BE2C (cell line): ENCODE measurements at regions not wholly inside any gene's neighbourhood (a gene's known extent, or its start where the extent isn't known, plus 50 kb on each side); places are given as distances from the start of the nearest gene placed in this dataset.

ENCODE experiments used
- DNase-seq: peaks from one replicate; pipeline ENCODE4 v3.0.0-alpha.2; 2020
- H3K27me3 ChIP-seq: fragments of 250-450 bp; sonication (Bioruptor Pico); 2 replicates; pipeline ENCODE4 v1.5.1; 2020; ENCODE audit warnings: mild to moderate bottlenecking
- H3K36me3 ChIP-seq: fragments of 250-450 bp; sonication (Bioruptor Pico); 2 replicates; pipeline ENCODE4 v1.5.1; 2020; ENCODE audit warnings: mild to moderate bottlenecking
- H3K4me1 ChIP-seq: fragments of 250-450 bp; sonication (Bioruptor Pico); 2 replicates; pipeline ENCODE4 v1.5.1; 2020
- H3K4me3 ChIP-seq: 2 replicates; pipeline ENCODE4 v1.5.1; 2011; ENCODE audit warnings: low read depth, low read length
- H3K9me3 ChIP-seq: fragments of 250-450 bp; sonication (Bioruptor Pico); 2 replicates; pipeline ENCODE4 v1.5.1; 2020
- TF ChIP-seq, protein P1 (sequence below): IDR thresholded peaks from 2 replicates; pipeline ENCODE4 v1.5.1; 2012; ENCODE audit warnings: mild to moderate bottlenecking, low read depth, low read length

DNA sequence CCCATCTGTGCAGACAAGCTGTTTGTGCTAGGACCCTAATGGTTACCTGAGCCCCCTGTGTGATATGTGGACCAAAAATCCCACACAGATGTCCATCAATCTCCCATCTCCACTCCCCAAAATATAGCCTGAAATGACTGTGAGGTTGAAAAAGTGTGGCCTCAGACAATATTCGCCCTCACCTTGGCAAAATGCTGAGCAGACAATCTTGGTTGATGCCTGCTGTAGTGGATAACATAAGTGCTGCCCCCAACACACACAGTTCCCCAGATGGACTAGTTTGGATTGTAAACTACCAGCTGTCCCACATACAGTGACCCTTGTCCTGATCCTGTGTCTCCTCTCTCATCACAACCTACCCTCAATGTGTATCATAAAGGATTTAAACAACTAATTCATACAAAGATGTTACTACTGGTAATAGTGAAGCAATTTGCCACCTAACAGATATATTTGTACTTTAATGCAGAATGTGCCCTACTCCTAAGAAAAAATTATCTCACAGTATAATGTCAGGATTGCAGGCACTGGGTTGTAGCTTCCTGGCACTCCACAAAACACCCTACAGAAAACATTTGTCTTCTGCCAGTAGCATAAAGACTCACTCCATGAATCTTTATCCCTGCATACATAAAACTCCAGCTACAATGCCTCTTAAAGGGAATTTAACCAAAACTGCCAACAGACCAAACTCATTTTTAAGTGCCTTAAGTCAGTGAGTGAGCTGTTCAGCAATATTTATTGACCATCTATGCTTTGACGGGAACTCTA is 161.6 kb downstream of the FBXO15 start:
- H3K27me3 ChIP-seq = no peaks in the 10 kb centered on the region
- H3K4me1 ChIP-seq = no peaks in the 10 kb centered on the region
- H3K36me3 ChIP-seq = no peaks in the 10 kb centered on the region
- no peak overlapping the region for H3K4me3 ChIP-seq
- TF ChIP-seq, protein P1, sequence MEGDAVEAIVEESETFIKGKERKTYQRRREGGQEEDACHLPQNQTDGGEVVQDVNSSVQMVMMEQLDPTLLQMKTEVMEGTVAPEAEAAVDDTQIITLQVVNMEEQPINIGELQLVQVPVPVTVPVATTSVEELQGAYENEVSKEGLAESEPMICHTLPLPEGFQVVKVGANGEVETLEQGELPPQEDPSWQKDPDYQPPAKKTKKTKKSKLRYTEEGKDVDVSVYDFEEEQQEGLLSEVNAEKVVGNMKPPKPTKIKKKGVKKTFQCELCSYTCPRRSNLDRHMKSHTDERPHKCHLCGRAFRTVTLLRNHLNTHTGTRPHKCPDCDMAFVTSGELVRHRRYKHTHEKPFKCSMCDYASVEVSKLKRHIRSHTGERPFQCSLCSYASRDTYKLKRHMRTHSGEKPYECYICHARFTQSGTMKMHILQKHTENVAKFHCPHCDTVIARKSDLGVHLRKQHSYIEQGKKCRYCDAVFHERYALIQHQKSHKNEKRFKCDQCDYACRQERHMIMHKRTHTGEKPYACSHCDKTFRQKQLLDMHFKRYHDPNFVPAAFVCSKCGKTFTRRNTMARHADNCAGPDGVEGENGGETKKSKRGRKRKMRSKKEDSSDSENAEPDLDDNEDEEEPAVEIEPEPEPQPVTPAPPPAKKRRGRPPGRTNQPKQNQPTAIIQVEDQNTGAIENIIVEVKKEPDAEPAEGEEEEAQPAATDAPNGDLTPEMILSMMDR = no peak
- H3K9me3 ChIP-seq = no peaks in the 10 kb centered on the region
- no peak for DNase-seq

DNA sequence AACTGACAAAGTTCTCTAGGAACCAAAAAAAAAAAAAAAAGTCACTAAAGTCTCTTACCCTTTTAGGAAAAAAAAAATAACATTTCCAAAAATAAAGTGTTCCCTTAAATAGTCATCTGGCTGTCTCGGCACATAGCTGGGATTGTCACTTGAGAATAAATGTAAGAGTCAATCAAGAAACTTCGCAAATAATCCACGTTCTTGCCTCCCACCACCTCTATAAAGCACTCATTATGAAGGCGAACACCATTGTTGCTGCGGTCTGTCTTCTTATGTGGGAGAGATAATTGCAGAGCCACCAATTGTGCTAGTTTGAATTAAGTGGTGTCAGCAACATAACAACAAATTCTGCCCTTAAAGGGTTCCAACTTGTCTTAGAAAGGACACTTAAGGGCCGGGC is 163.7 kb downstream of the FBXO15 start:
- no peak for DNase-seq
- no peaks in the 10 kb centered on the region for H3K27me3 ChIP-seq
- no peaks in the 10 kb centered on the region for H3K4me1 ChIP-seq
- no peaks in the 10 kb centered on the region for H3K9me3 ChIP-seq
- no peaks in the 10 kb centered on the region for H3K36me3 ChIP-seq
- H3K4me3 ChIP-seq = no peak overlapping the region
- TF ChIP-seq, protein P1 = no peak

DNA sequence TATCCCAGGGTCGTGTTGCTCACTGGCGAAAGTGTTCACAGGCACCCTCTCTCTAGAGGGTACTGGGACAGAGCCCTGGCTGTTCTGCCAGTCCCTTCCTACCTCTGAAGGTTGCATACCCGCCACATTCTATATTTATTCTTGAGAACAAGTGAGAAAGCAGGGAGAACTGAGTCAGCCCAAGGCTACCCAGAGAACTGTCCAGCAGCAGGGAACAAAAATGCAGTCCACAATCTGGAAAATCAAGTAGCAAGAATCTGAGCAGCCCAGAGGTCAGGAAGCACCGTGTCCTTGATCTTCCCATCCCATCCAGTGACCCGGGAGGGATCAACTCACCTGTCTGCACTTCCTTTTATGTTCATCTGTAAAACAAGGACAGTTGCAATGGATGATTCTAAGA is 164.1 kb downstream of the FBXO15 start:
- no peaks in the 10 kb centered on the region for H3K4me1 ChIP-seq
- H3K27me3 ChIP-seq = no peaks in the 10 kb centered on the region
- H3K36me3 ChIP-seq = no peaks in the 10 kb centered on the region
- TF ChIP-seq, protein P1 = no peak
- no peak overlapping the region for H3K4me3 ChIP-seq
- H3K9me3 ChIP-seq = no peaks in the 10 kb centered on the region
- DNase-seq = no peak

DNA sequence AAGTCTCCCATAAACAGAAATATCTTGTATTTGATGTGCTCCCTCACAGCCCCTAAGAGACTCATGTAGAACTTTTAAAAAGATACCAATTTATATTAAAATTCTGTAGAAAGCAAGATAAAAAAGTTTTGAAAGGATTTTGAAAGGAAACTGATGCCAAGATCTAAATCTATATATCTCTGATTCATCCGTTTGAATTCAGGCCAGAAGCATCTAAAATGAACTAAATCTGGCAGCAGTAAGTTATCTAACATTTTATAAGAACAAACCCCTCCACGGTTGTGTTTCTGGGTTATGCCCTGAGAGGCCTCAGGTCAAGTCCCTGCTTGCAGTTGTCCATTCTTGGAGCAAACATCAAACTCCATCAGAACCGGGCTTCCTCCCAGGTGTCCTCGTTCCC is 165.8 kb downstream of the FBXO15 start:
- H3K36me3 ChIP-seq = no peaks in the 10 kb centered on the region
- TF ChIP-seq, protein P1 = no peak
- H3K27me3 ChIP-seq = no peaks in the 10 kb centered on the region

DNA sequence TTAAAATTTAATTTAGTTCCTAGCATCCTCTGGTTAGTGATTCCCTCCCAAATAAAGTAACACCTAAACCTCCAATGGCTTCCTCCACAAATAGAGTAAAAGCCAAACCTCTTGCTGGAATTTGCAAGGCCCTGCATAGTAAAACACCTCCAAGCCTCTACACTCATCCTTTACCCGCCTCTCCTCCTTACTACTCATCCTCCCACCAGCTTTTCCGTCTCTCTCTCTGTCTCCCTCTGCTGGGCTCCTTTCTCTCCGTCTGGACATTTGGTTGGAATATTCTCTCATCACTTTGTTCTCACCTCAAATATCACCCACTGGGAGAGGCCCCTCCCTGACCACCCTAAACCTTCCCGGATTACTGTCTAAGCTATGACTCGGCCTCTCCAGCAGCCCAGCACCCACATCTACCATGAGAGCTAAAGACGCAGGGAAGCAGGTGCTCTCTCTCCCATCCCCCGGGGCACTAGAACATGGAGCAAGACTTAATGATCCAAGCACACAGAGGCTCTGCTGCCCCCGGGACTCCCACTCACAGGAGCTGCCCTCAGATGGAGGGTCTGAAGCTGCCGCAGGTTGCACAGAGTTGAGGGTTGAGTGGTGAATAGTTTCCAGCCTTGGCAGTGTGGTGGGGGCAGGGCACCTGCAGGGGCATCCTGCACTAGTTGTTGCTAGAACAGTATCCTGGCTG is 167.2 kb downstream of the FBXO15 start:
- Histone ChIP-seq H3K4me3 (no peak overlapping the region), H3K4me1 (no peaks in the 10 kb centered on the region), H3K36me3 (no peaks in the 10 kb centered on the region), H3K27me3 (no peaks in the 10 kb centered on the region), H3K9me3 (no peaks in the 10 kb centered on the region)
- peak; percentile 19 for DNase-seq
- TF ChIP-seq, protein P1 = peak; percentile 64

More for the DNA sequence above, 165.8 kb downstream of the FBXO15 start:
- no peaks in the 10 kb centered on the region for H3K4me1 ChIP-seq
- no peak for DNase-seq
- H3K9me3 ChIP-seq = no peaks in the 10 kb centered on the region
- H3K4me3 ChIP-seq = no peak overlapping the region

DNA sequence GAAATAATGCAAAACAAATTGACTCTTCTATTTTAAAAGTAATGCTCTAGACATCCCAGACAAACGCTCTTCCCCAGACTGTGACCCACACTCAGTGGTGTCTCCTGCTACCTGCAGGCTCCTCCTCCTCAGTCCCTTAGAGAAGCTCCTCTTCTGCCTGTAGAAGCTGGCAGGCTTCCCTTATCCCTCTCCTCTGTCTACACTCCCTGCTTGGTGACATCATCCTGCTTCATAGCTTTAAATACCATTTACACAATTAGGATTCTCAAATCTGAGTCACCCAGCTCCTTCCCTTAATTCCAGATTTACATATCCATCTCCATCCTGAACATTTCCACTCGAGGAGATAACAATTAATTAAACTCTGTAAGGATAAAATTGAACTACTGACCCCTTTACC is 167.9 kb downstream of the FBXO15 start:
- no peak for DNase-seq
- H3K27me3 ChIP-seq = no peaks in the 10 kb centered on the region
- TF ChIP-seq, protein P1 = no peak
- H3K4me3 ChIP-seq = no peak overlapping the region
- no peaks in the 10 kb centered on the region for H3K4me1 ChIP-seq
- no peaks in the 10 kb centered on the region for H3K36me3 ChIP-seq
- no peaks in the 10 kb centered on the region for H3K9me3 ChIP-seq
